GM23248 (cell line): ENCODE measurements at regions not wholly inside any gene's neighbourhood (a gene's known extent, or its start where the extent isn't known, plus 50 kb on each side); places are given as distances from the start of the nearest gene placed in this dataset.

ENCODE experiments used
- DNase-seq: peaks from one replicate; pipeline ENCODE4 v3.0.0-alpha.2; 2015
- H2AFZ ChIP-seq: fragments of 200-600 bp; sonication (generic); 2 replicates; pipeline ENCODE4 v1.6.1; 2016; ENCODE audit warnings: antibody characterized with exemption
- H3F3A ChIP-seq: fragments of 200-600 bp; sonication (generic); 2 replicates; pipeline ENCODE4 v1.6.1; 2016; ENCODE audit warnings: mild to moderate bottlenecking, antibody characterized with exemption, mixed run types; ENCODE audit not compliant: insufficient read depth
- H3K27ac ChIP-seq: fragments of 200-600 bp; sonication (generic); 2 replicates; pipeline ENCODE4 v1.5.1; 2016; ENCODE audit warnings: mild to moderate bottlenecking
- H3K27me3 ChIP-seq: fragments of 200-600 bp; sonication (generic); replicated peaks from 2 replicates; pipeline ENCODE4 v1.6.1; 2016; ENCODE audit warnings: mild to moderate bottlenecking; ENCODE audit not compliant: insufficient read depth
- H3K36me3 ChIP-seq: fragments of 200-600 bp; sonication (generic); 2 replicates; pipeline ENCODE4 v1.6.1; 2016; ENCODE audit warnings: low read depth, mild to moderate bottlenecking
- H3K4me1 ChIP-seq: fragments of 200-600 bp; sonication (generic); 2 replicates; pipeline ENCODE4 v1.6.1; 2016; ENCODE audit warnings: mild to moderate bottlenecking; ENCODE audit not compliant: insufficient read depth
- H3K4me2 ChIP-seq: fragments of 200-600 bp; sonication (generic); one replicate; pipeline ENCODE4 v1.6.1; 2016; ENCODE audit warnings: mild to moderate bottlenecking; ENCODE audit not compliant: unreplicated experiment
- H3K4me3 ChIP-seq: fragments of 200-600 bp; sonication (generic); 2 replicates; pipeline ENCODE4 v1.5.1; 2016; ENCODE audit warnings: mild to moderate bottlenecking
- H3K79me2 ChIP-seq: fragments of 200-600 bp; sonication (generic); 2 replicates; pipeline ENCODE4 v1.6.1; 2016; ENCODE audit warnings: mild to moderate bottlenecking; ENCODE audit not compliant: insufficient read depth
- H3K9ac ChIP-seq: fragments of 200-600 bp; sonication (generic); 2 replicates; pipeline ENCODE4 v1.6.1; 2016; ENCODE audit warnings: mild to moderate bottlenecking
- H3K9me2 ChIP-seq: fragments of 200-600 bp; sonication (generic); 2 replicates; pipeline ENCODE4 v1.6.1; 2016; ENCODE audit warnings: mixed run types, mild to moderate bottlenecking, moderate library complexity; ENCODE audit not compliant: insufficient read depth
- H3K9me3 ChIP-seq: fragments of 200-600 bp; sonication (generic); one replicate; pipeline ENCODE4 v1.6.1; 2017; ENCODE audit warnings: low read depth
- H4K20me1 ChIP-seq: fragments of 200-600 bp; sonication (generic); 2 replicates; pipeline ENCODE4 v1.6.0; 2016; ENCODE audit not compliant: insufficient read depth
- EZH2 ChIP-seq: fragments of 200-600 bp; sonication (generic); IDR thresholded peaks from 2 replicates; pipeline ENCODE4 v1.6.1; 2018; ENCODE audit warnings: antibody characterized with exemption, mild to moderate bottlenecking; ENCODE audit not compliant: insufficient read depth, poor library complexity, severe bottlenecking
- EZH2phosphoT487 ChIP-seq: fragments of 200-600 bp; sonication (generic); IDR thresholded peaks from 2 replicates; pipeline ENCODE4 v1.6.1; 2018; ENCODE audit warnings: antibody characterized with exemption, moderate library complexity, mild to moderate bottlenecking, low read depth; ENCODE audit not compliant: insufficient read depth
- WGBS, 2 experiments: methylation state at CpG; one replicate each; pipeline ENCODE4 v1.1.6; 2015 to 2017; ENCODE audit warnings: low lambda C conversion rate in 2 of 2, low coverage in 1 of 2; ENCODE audit errors: missing lambda C conversion rate in 2 of 2; 5-methylcytosine and 5-hydroxymethylcytosine counted together
- in situ Hi-C: fragments of 300-500 bp; cut with MboI; formaldehyde crosslinking; loops from 2 replicates; pipeline ENCODE4 v1.15.0; 2020

- Histone ChIP-seq H2AFZ (no peak overlapping the region), H3K27me3 (peaks cover 31% of the 10 kb centered on the region), H3K4me3 (no peak overlapping the region), H3K4me2 (no peak overlapping the region), H3F3A (0 out of 2 replicates have a peak, but pooled peaks cover 4% of the 10 kb centered on the region), H3K36me3 (no peaks in the 10 kb centered on the region), H4K20me1 (no peaks in the 10 kb centered on the region), H3K79me2 (no peaks in the 10 kb centered on the region), H3K9me3 (no peaks in the 10 kb centered on the region), H3K4me1 (peaks cover 17% of the 10 kb centered on the region), H3K9me2 (no peaks in the 10 kb centered on the region), H3K9ac (no peak overlapping the region), H3K27ac (no peak overlapping the region)
- TF ChIP-seq EZH2 (no peak), EZH2phosphoT487 (no peak)
- no peak for DNase-seq
- WGBS, 2 experiments, result 88 to 89% methylated on average over 4 of the region's 4 CpGs
- in situ Hi-C loops, result no loop called here
Measured at GRCh38 chr18:24674200-24674599, 213.8 kb downstream of the HRH4 start.

- TF ChIP-seq EZH2, result no peak
- TF ChIP-seq EZH2phosphoT487, result no peak
- Histone ChIP-seq H3K36me3 (no peaks in the 10 kb centered on the region), H3K27me3 (peaks cover 27% of the 10 kb centered on the region), H3K79me2 (no peaks in the 10 kb centered on the region), H3K9ac (no peak overlapping the region), H3K9me3 (no peaks in the 10 kb centered on the region), H2AFZ (no peak overlapping the region), H3K4me2 (no peak overlapping the region), H4K20me1 (no peaks in the 10 kb centered on the region), H3F3A (0 out of 2 replicates have a peak, but pooled peaks cover 4% of the 10 kb centered on the region), H3K4me3 (no peak overlapping the region), H3K4me1 (peaks cover 19% of the 10 kb centered on the region), H3K9me2 (no peaks in the 10 kb centered on the region), H3K27ac (no peak overlapping the region)
- in situ Hi-C loops, result no loop called here
- DNase-seq, result peak; percentile 7
- 78 to 80% methylated on average over 3 of the region's 3 CpGs for WGBS, 2 experiments
Measured at GRCh38 chr18:24674605-24675004, 214.2 kb downstream of the HRH4 start.

GRCh38 chr18:24677011-24677410, 216.6 kb downstream of the HRH4 start:
- no peak overlapping the region for H3K27ac ChIP-seq
- H3K4me1 ChIP-seq, result peaks cover 19% of the 10 kb centered on the region
- H3K9me3 ChIP-seq, result no peaks in the 10 kb centered on the region
- no peaks in the 10 kb centered on the region for H3K36me3 ChIP-seq
- 0 out of 2 replicates have a peak, but pooled peaks cover 4% of the 10 kb centered on the region for H3F3A ChIP-seq
- H3K79me2 ChIP-seq, result no peaks in the 10 kb centered on the region
- peak; percentile 79 for DNase-seq
- no peak overlapping the region for H3K4me2 ChIP-seq
- no peak overlapping the region for H3K9ac ChIP-seq
- in situ Hi-C loops, result no loop called here
- no peaks in the 10 kb centered on the region for H3K9me2 ChIP-seq
- peaks cover 14% of the 10 kb centered on the region; the same call in 1 of the 2 replicates for H3K27me3 ChIP-seq
- H2AFZ ChIP-seq, result no peak overlapping the region
- TF ChIP-seq EZH2 (no peak), EZH2phosphoT487 (no peak)
- H4K20me1 ChIP-seq, result no peaks in the 10 kb centered on the region
- WGBS, 2 experiments, result 0% methylated on average over 1 of the region's 1 CpG
- no peak overlapping the region for H3K4me3 ChIP-seq

GRCh38 chr18:24678107-24678506, 217.7 kb downstream of the HRH4 start:
- Histone ChIP-seq H3K36me3 (no peaks in the 10 kb centered on the region), H3K4me2 (no peak overlapping the region), H3F3A (0 out of 2 replicates have a peak, but pooled peaks cover 4% of the 10 kb centered on the region), H3K27ac (no peak overlapping the region), H3K9me3 (no peaks in the 10 kb centered on the region), H3K27me3 (peaks cover 9% of the 10 kb centered on the region; the same call in 1 of the 2 replicates), H3K9ac (no peak overlapping the region), H3K79me2 (no peaks in the 10 kb centered on the region), H3K4me1 (peaks cover 19% of the 10 kb centered on the region), H3K9me2 (no peaks in the 10 kb centered on the region), H3K4me3 (no peak overlapping the region), H4K20me1 (no peaks in the 10 kb centered on the region), H2AFZ (no peak overlapping the region)
- TF ChIP-seq EZH2 (no peak), EZH2phosphoT487 (no peak)
- 96 to 97% methylated on average over 1 of the region's 1 CpG for WGBS, 2 experiments
- no peak for DNase-seq
- in situ Hi-C loops, result no loop called here

GRCh38 chr18:24678626-24679025, 218.2 kb downstream of the HRH4 start:
- H3K4me1 ChIP-seq, result peaks cover 19% of the 10 kb centered on the region
- no peak overlapping the region for H2AFZ ChIP-seq
- no peaks in the 10 kb centered on the region for H4K20me1 ChIP-seq
- H3K9me2 ChIP-seq, result no peaks in the 10 kb centered on the region
- 0 out of 2 replicates have a peak, but pooled peaks cover 4% of the 10 kb centered on the region for H3F3A ChIP-seq
- WGBS, 2 experiments, result 4 to 7% methylated on average over 3 of the region's 3 CpGs
- no peak overlapping the region for H3K4me2 ChIP-seq
- no peak overlapping the region for H3K27ac ChIP-seq
- no peak overlapping the region for H3K9ac ChIP-seq
- H3K27me3 ChIP-seq, result peaks cover 7% of the 10 kb centered on the region; the same call in 1 of the 2 replicates
- in situ Hi-C loops, result no loop called here
- no peaks in the 10 kb centered on the region for H3K9me3 ChIP-seq
- DNase-seq, result peak; percentile 75
- H3K36me3 ChIP-seq, result no peaks in the 10 kb centered on the region
- H3K79me2 ChIP-seq, result no peaks in the 10 kb centered on the region
- H3K4me3 ChIP-seq, result no peak overlapping the region
- TF ChIP-seq EZH2phosphoT487 (no peak), EZH2 (no peak)
